ENCODE measurements at regions not wholly inside any gene's neighbourhood (a gene's known extent, or its start where the extent isn't known, plus 50 kb on each side); places are given as distances from the start of the nearest gene placed in this dataset.

DNA sequence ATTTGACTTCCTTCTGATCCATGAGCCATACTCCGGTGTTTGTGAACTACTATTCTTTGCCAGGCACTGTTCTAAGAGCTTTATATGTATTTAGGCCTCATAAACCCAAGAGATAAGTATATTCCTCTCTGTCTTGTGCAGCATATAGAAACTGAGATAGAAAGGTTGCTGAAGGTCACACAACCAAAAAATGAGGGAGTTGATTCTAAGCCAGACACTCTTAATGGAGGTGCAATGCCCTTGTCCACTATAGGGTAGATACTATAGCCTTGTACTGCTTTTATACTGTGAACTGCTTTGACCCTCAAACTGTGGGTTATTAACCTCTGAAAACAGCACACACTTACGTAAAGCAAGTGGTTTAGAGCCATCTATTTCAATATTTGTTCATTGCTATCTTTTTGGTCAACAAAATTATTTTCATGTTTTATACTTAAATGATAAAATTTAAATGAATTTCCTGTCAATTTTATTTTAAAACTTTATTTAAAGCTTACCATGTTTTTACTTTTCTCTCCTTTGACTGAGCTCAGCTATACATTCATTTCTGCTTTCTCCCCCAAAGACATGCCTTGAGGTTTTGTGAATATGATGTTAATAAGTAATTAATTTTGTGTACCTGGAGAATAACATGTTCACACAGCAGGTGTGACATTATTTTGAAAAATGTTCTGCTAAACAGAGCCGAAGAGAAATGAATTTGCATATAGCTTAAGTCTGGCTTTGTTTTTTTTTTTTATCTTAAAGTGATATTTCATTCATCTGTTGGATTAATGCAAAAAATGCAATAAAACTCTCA is 687.3 kb downstream of the DNAJB9 start:
- Histone ChIP-seq H2AK5ac (ENCODE audit: low read depth, low read length) (no peak overlapping the region), H3K36me3 (ENCODE audit: control insufficient read depth, insufficient read depth, low read length) (no peaks in the 10 kb centered on the region), H2BK15ac (ENCODE audit: low read depth, low read length) (no peak overlapping the region), H2AFZ (replicated peaks; ENCODE audit: low read length, poor library complexity) (no peak overlapping the region), H4K5ac (ENCODE audit: low read depth, low read length) (no peak overlapping the region), H2BK120ac (ENCODE audit: low read depth, low read length) (no peak overlapping the region), H3K4me1 (ENCODE audit: control insufficient read depth, insufficient read depth, low read length) (no peaks in the 10 kb centered on the region), H3K9me1 (ENCODE audit: insufficient read depth, low read length) (no peaks in the 10 kb centered on the region), H3K27me3 (ENCODE audit: control insufficient read depth, insufficient read depth, low read length) (no peaks in the 10 kb centered on the region), H2AK9ac (replicated peaks; ENCODE audit: low read depth, low read length, poor library complexity) (no peak overlapping the region), H4K8ac (ENCODE audit: low read depth in 2 of 2, low read length in 2 of 2) (no peak overlapping the region), H3K27ac (ENCODE audit: insufficient read depth, low read length) (no peak overlapping the region), H3K4ac (ENCODE audit: low read depth, low read length) (no peak overlapping the region), H2BK5ac (ENCODE audit: low read depth, low read length, poor library complexity, severe bottlenecking) (no peak overlapping the region), H2BK20ac (ENCODE audit: low read depth, low read length) (no peak overlapping the region), H3K56ac (ENCODE audit: extremely low read depth, insufficient read depth, low read length) (no peak overlapping the region), H4K91ac (ENCODE audit: insufficient read depth, low read depth, low read length) (no peak overlapping the region), H3K79me1 (ENCODE audit: low read depth in 1 of 2, low read length in 2 of 2) (no peaks in the 10 kb centered on the region), H3K4me3 (ENCODE audit: insufficient read depth, low read depth, low read length) (no peak overlapping the region), H3K14ac (replicated peaks; ENCODE audit: low read depth, low read length) (no peak overlapping the region), H3K9ac (ENCODE audit: low read depth, low read length) (no peak overlapping the region), H3K23ac (ENCODE audit: low read depth, low read length) (no peak overlapping the region), H3K4me2 (ENCODE audit: low read depth, low read length) (no peak overlapping the region), H3K9me3 (ENCODE audit: control insufficient read depth, insufficient read depth, low read length) (peaks cover 3% of the 10 kb centered on the region; the same call in 1 of the 2 replicates), H3K18ac (ENCODE audit: low read depth, low read length) (no peak overlapping the region), H4K20me1 (ENCODE audit: insufficient read depth, low read length) (no peaks in the 10 kb centered on the region)
- TF ChIP-seq, protein P1, sequence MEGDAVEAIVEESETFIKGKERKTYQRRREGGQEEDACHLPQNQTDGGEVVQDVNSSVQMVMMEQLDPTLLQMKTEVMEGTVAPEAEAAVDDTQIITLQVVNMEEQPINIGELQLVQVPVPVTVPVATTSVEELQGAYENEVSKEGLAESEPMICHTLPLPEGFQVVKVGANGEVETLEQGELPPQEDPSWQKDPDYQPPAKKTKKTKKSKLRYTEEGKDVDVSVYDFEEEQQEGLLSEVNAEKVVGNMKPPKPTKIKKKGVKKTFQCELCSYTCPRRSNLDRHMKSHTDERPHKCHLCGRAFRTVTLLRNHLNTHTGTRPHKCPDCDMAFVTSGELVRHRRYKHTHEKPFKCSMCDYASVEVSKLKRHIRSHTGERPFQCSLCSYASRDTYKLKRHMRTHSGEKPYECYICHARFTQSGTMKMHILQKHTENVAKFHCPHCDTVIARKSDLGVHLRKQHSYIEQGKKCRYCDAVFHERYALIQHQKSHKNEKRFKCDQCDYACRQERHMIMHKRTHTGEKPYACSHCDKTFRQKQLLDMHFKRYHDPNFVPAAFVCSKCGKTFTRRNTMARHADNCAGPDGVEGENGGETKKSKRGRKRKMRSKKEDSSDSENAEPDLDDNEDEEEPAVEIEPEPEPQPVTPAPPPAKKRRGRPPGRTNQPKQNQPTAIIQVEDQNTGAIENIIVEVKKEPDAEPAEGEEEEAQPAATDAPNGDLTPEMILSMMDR (conservative IDR thresholded peaks at IDR 0.05; ENCODE audit: low read depth, low read length): no peak
- TF ChIP-seq CHD1 (IDR thresholded peaks at IDR 0.05; ENCODE audit: low read depth, low read length) (no peak), SMC3 (IDR thresholded peaks at IDR 0.05; ENCODE audit: low read depth, low read length) (no peak), POLR2A (IDR thresholded peaks at IDR 0.05; ENCODE audit: low read depth, low read length) (no peak), MAZ (IDR thresholded peaks at IDR 0.05; ENCODE audit: borderline replicate concordance, low read depth, low read length) (no peak), RFX5 (IDR thresholded peaks at IDR 0.05; ENCODE audit: low read depth, low read length) (no peak)
- CTCF ChIA-PET: interaction anchor here (0.6 kb wide), 1 partner anchor 18 kb away, joined by 3 read pairs; no protein-coding TSS in a partner anchor
- DNase-seq (no peak), ATAC-seq (ENCODE audit: low read depth) (no peak)
- dilution Hi-C loops (cut with HindIII; ENCODE audit: low sequenced_read_pairs, unreplicated experiment) (no loop called here), in situ Hi-C loops (cut with MboI; ENCODE audit: low sequenced_read_pairs) (no loop called here), intact Hi-C loops (cut with micrococcal nuclease) (no loop called here)
- BruUV-seq (replicated peaks): no TSS peak
- no CpG with 5 or more reads among the region's 3 CpGs for WGBS, 2 experiments (ENCODE audit: extremely low coverage in 2 of 2, insufficient read length in 1 of 2)
- POLR2A ChIA-PET (ENCODE audit: unreplicated experiment): no interaction called here
